Body of pancreas (tissue), 4 donors: ENCODE measurements at regions not wholly inside any gene's neighbourhood (a gene's known extent, or its start where the extent isn't known, plus 50 kb on each side); places are given as distances from the start of the nearest gene placed in this dataset.

Source experiments
- ATAC-seq: fragments of 150-250 bp; one replicate; pipeline ENCODE4 v1.9.1; 2016
- DNase-seq, 4 donors: peaks; one replicate each; pipeline ENCODE4 v3.0.0-alpha.2; 2019
- H3K27ac ChIP-seq, 4 donors: fragments of 200-600 bp; sonication (generic); 1 replicate in 3 of 4; 2 replicates in 1 of 4; pipeline versions ENCODE4 v1.5.1 to v1.6.1; 2016 to 2019; ENCODE audit warnings: mild to moderate bottlenecking in 1 of 4, mixed read lengths in 1 of 4, moderate library complexity in 1 of 4
- H3K27me3 ChIP-seq, 2 donors: fragments of 200-600 bp; sonication (generic); one replicate each; pipeline ENCODE4 v1.6.0; 2016; ENCODE audit warnings: mild to moderate bottlenecking in 1 of 2
- H3K36me3 ChIP-seq, 2 donors: fragments of 200-600 bp; sonication (generic); replicated peaks in 1 of 2; 2 replicates each; pipeline ENCODE4 v1.5.1; 2016; ENCODE audit warnings: low read depth in 2 of 2; ENCODE audit not compliant: insufficient read depth in 1 of 2
- H3K4me1 ChIP-seq: fragments of 200-600 bp; sonication (generic); one replicate; pipeline ENCODE4 v1.6.0; 2016
- H3K4me3 ChIP-seq, 2 donors: fragments of 200-600 bp; sonication (generic); 1 replicate in 1 of 2; 2 replicates in 1 of 2; pipeline ENCODE4 v1.5.1; 2016 to 2019
- H3K9me3 ChIP-seq, 3 donors: fragments of 200-600 bp; sonication (generic); 1 replicate in 2 of 3; 2 replicates in 1 of 3; pipeline ENCODE4 v1.5.1; 2016
- CTCF ChIP-seq, 7 experiments: fragments of 450-650 bp in 4 of 7; fragments of 200-600 bp in 3 of 7; sonication (generic) in 3 of 7; IDR thresholded peaks; one replicate each; pipeline ENCODE4 v1.5.1; 2016 to 2019; ENCODE audit warnings: antibody characterized with exemption in 7 of 7
- POLR2A ChIP-seq, 3 donors: fragments of 450-650 bp; IDR thresholded peaks; one replicate each; pipeline ENCODE4 v1.6.1; 2016; ENCODE audit warnings: antibody characterized with exemption in 3 of 3, mild to moderate bottlenecking in 2 of 3
- WGBS, 2 donors: methylation state at CpG; one replicate each; pipeline ENCODE4 v1.1.5; 2017; 5-methylcytosine and 5-hydroxymethylcytosine counted together
- intact Hi-C: fragments of 100-400 bp; cut with DNase I; formaldehyde crosslinking; loops from one replicate; pipeline ENCODE4 v1.15.1; 2023

- H3K9me3 ChIP-seq = no peaks in the 10 kb centered on the region
- DNase-seq = no peak
- intact Hi-C loops = no loop called here
- no peaks in the 10 kb centered on the region for H3K36me3 ChIP-seq
- H3K4me1 ChIP-seq = no peaks in the 10 kb centered on the region
- no peak overlapping the region for H3K27ac ChIP-seq
- H3K27me3 ChIP-seq = no peaks in the 10 kb centered on the region
- TF ChIP-seq CTCF (IDR thresholded peaks at IDR 0.05) (no peak), POLR2A (IDR thresholded peaks at IDR 0.05) (no peak)
- WGBS, 2 donors = 43 to 45% methylated on average over 7 of the region's 7 CpGs
- H3K4me3 ChIP-seq = no peak overlapping the region
- no peak for ATAC-seq
Observed at GRCh38 chr17:33753452-33753851, 460.4 kb upstream of the ASIC2 start.

GRCh38 chr17:33756021-33756420, 462.9 kb upstream of the ASIC2 start:
- Histone ChIP-seq H3K4me3 (no peak overlapping the region), H3K27ac (no peak overlapping the region), H3K27me3 (no peaks in the 10 kb centered on the region), H3K4me1 (no peaks in the 10 kb centered on the region), H3K9me3 (no peaks in the 10 kb centered on the region), H3K36me3 (no peaks in the 10 kb centered on the region)
- TF ChIP-seq POLR2A (IDR thresholded peaks at IDR 0.05) (no peak), CTCF (IDR thresholded peaks at IDR 0.05) (no peak)
- DNase-seq (no peak), ATAC-seq (no peak)
- WGBS, 2 donors = 73% methylated on average over 2 of the region's 2 CpGs; no CpG with 5 or more reads in 1 of the 2 donors
- intact Hi-C loops = no loop called here

GRCh38 chr17:33765871-33766270, 472.8 kb upstream of the ASIC2 start:
- no peak for TF ChIP-seq POLR2A (IDR thresholded peaks at IDR 0.05)
- TF ChIP-seq CTCF (IDR thresholded peaks at IDR 0.05) = no peak
- H3K36me3 ChIP-seq = no peaks in the 10 kb centered on the region
- H3K4me3 ChIP-seq = no peak overlapping the region
- ATAC-seq (no peak), DNase-seq (no peak)
- H3K4me1 ChIP-seq = no peaks in the 10 kb centered on the region
- no peaks in the 10 kb centered on the region for H3K9me3 ChIP-seq
- H3K27ac ChIP-seq = no peak overlapping the region
- H3K27me3 ChIP-seq = no peaks in the 10 kb centered on the region
- intact Hi-C loops = no loop called here
- WGBS, 2 donors = 78 to 95% methylated on average over 1 of the region's 1 CpG

GRCh38 chr17:33766721-33767120, 473.6 kb upstream of the ASIC2 start:
- Histone ChIP-seq H3K4me3 (no peak overlapping the region), H3K4me1 (no peaks in the 10 kb centered on the region), H3K27me3 (no peaks in the 10 kb centered on the region), H3K9me3 (no peaks in the 10 kb centered on the region), H3K36me3 (no peaks in the 10 kb centered on the region), H3K27ac (no peak overlapping the region)
- no peak for TF ChIP-seq POLR2A (IDR thresholded peaks at IDR 0.05)
- TF ChIP-seq CTCF (IDR thresholded peaks at IDR 0.05) = no peak
- intact Hi-C loops = no loop called here
- 64 to 66% methylated on average over 3 of the region's 3 CpGs for WGBS, 2 donors
- no peak for DNase-seq
- no peak for ATAC-seq

GRCh38 chr17:33769066-33769465, 476.0 kb upstream of the ASIC2 start:
- H3K4me3 ChIP-seq = no peak overlapping the region
- TF ChIP-seq POLR2A (IDR thresholded peaks at IDR 0.05) (no peak), CTCF (IDR thresholded peaks at IDR 0.05) (no peak)
- no peaks in the 10 kb centered on the region for H3K27me3 ChIP-seq
- no peak for ATAC-seq
- no peak overlapping the region for H3K27ac ChIP-seq
- no peaks in the 10 kb centered on the region for H3K36me3 ChIP-seq
- intact Hi-C loops = no loop called here
- no peak for DNase-seq
- WGBS, 2 donors = 63 to 65% methylated on average over 3 to 4 of the region's 4 CpGs
- H3K4me1 ChIP-seq = no peaks in the 10 kb centered on the region
- H3K9me3 ChIP-seq = no peaks in the 10 kb centered on the region
